Neuronal stem cell (in vitro differentiated cells): ENCODE measurements at regions not wholly inside any gene's neighbourhood (a gene's known extent, or its start where the extent isn't known, plus 50 kb on each side); places are given as distances from the start of the nearest gene placed in this dataset.
"Not testable (repeated sequence)": the region's sequence is repeated elsewhere in the genome, so short reads cannot be mapped to it uniquely, and the experiment has no call there.

Experiments used
- DNase-seq: peaks from one replicate; pipeline ENCODE4 v3.0.0-alpha.2; 2013; ENCODE audit warnings: low spot score
- H2AFZ ChIP-seq: one replicate; pipeline ENCODE4 v1.6.1; 2013; ENCODE audit warnings: mild to moderate bottlenecking, low read length, inconsistent platforms
- H2AK5ac ChIP-seq: 2 replicates; pipeline ENCODE4 v1.6.1; 2013; ENCODE audit warnings: low read depth, mild to moderate bottlenecking, inconsistent platforms, low read length, moderate library complexity, mixed read lengths
- H2BK120ac ChIP-seq: 2 replicates; pipeline ENCODE4 v1.6.1; 2013; ENCODE audit warnings: low read depth, mild to moderate bottlenecking, inconsistent platforms, low read length, moderate library complexity, mixed read lengths
- H2BK12ac ChIP-seq: one replicate; pipeline ENCODE4 v1.6.1; 2013; ENCODE audit warnings: low read length, inconsistent platforms
- H2BK15ac ChIP-seq: 2 replicates; pipeline ENCODE4 v1.6.1; 2013; ENCODE audit warnings: mild to moderate bottlenecking, low read length, inconsistent platforms, mixed read lengths
- H2BK5ac ChIP-seq: one replicate; pipeline ENCODE4 v1.6.1; 2013; ENCODE audit warnings: inconsistent platforms, mild to moderate bottlenecking, low read length, moderate library complexity
- H3K14ac ChIP-seq: one replicate; pipeline ENCODE4 v1.6.1; 2013; ENCODE audit warnings: low read length, inconsistent platforms
- H3K18ac ChIP-seq: 2 replicates; pipeline ENCODE4 v1.6.1; 2013; ENCODE audit warnings: low read length, inconsistent platforms
- H3K23ac ChIP-seq: 2 replicates; pipeline ENCODE4 v1.6.1; 2013; ENCODE audit warnings: low read depth, mild to moderate bottlenecking, mixed read lengths, low read length, inconsistent platforms; ENCODE audit not compliant: poor library complexity
- H3K27ac ChIP-seq: replicated peaks from 3 replicates; pipeline ENCODE4 v1.5.1; 2013; ENCODE audit warnings: low read length, inconsistent platforms
- H3K27me3 ChIP-seq, 3 experiments: 2 replicates each; pipeline ENCODE4 v1.6.1; 2013; ENCODE audit warnings: low read length in 3 of 3, mild to moderate bottlenecking in 2 of 3, inconsistent platforms in 1 of 3, low read depth in 1 of 3, mixed read lengths in 1 of 3, moderate library complexity in 1 of 3; ENCODE audit not compliant: control insufficient read depth in 3 of 3, insufficient read depth in 3 of 3
- H3K36me3 ChIP-seq, 2 donors: replicated peaks in 1 of 2; 2 replicates each; pipeline ENCODE4 v1.6.1; 2013; ENCODE audit warnings: low read length in 2 of 2; ENCODE audit not compliant: control insufficient read depth in 2 of 2, insufficient read depth in 2 of 2
- H3K4ac ChIP-seq: 2 replicates; pipeline ENCODE4 v1.6.1; 2013; ENCODE audit warnings: inconsistent platforms, mild to moderate bottlenecking, low read length, moderate library complexity
- H3K4me1 ChIP-seq, 2 donors: 1 replicate in 1 of 2; 2 replicates in 1 of 2; pipeline ENCODE4 v1.6.1; 2013; ENCODE audit warnings: low read length in 2 of 2, low read depth in 1 of 2; ENCODE audit not compliant: control insufficient read depth in 2 of 2, insufficient read depth in 1 of 2
- H3K4me2 ChIP-seq: one replicate; pipeline ENCODE4 v1.6.1; 2013; ENCODE audit warnings: mild to moderate bottlenecking, low read length, inconsistent platforms; ENCODE audit not compliant: insufficient read depth, poor library complexity, severe bottlenecking
- H3K4me3 ChIP-seq, 2 donors: 2 replicates each; pipeline ENCODE4 v1.5.1; 2013; ENCODE audit warnings: low read length in 2 of 2, mild to moderate bottlenecking in 2 of 2, inconsistent platforms in 1 of 2, moderate library complexity in 1 of 2
- H3K79me1 ChIP-seq: one replicate; pipeline ENCODE4 v1.6.1; 2013; ENCODE audit warnings: low read depth, mild to moderate bottlenecking, inconsistent platforms, low read length, moderate library complexity
- H3K9ac ChIP-seq: one replicate; pipeline ENCODE4 v1.6.1; 2013; ENCODE audit warnings: mild to moderate bottlenecking, low read depth, low read length, inconsistent platforms; ENCODE audit not compliant: poor library complexity
- H3K9me3 ChIP-seq, 2 donors: replicated peaks in 1 of 2; 2 replicates each; pipeline versions ENCODE3 to v1.6.1; 2013; ENCODE audit warnings: low read length in 2 of 2, mild to moderate bottlenecking in 2 of 2, inconsistent platforms in 1 of 2, low read depth in 1 of 2, mixed read lengths in 1 of 2, moderate library complexity in 1 of 2; ENCODE audit not compliant: control insufficient read depth in 2 of 2, insufficient read depth in 1 of 2
- H4K8ac ChIP-seq: one replicate; pipeline ENCODE4 v1.6.1; 2013; ENCODE audit warnings: low read depth, mild to moderate bottlenecking, inconsistent platforms, low read length, moderate library complexity
- H4K91ac ChIP-seq: one replicate; pipeline ENCODE4 v1.6.1; 2013; ENCODE audit warnings: low read length, low read depth, mild to moderate bottlenecking, inconsistent platforms; ENCODE audit not compliant: poor library complexity
- WGBS, 2 donors: extraction: QIAGEN DNeasy Blood & Tissue Kit; methylation state at CpG; one replicate each; pipeline ENCODE4 v1.1.7; 2013; ENCODE audit warnings: missing lambda C conversion rate in 2 of 2, mixed read lengths in 1 of 2; ENCODE audit not compliant: insufficient read length in 2 of 2, insufficient replicate concordance in 1 of 2; ENCODE audit errors: extremely low coverage in 2 of 2; 5-methylcytosine and 5-hydroxymethylcytosine counted together

DNA sequence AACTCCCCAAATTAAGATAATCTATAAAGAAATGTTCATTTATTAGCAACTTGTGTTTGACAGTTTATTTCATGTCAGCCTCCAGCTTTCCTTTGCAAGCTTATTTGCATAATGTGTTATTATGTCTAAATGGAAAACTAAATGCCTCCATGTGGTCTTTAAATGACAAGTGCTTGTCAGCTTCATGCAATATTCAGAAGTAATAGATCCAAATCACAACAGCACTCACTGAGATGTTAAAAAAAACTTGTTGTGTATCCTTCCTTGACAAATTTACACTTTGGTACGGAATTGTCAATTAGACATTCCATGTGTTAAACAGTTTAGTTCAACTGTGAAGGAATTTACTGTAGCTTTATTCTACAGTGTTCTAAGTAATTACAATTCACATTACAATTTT is 124.4 kb upstream of the PTBP2 start:
- H3K9ac ChIP-seq, result no peak overlapping the region
- no peak overlapping the region for H2BK12ac ChIP-seq
- H4K91ac ChIP-seq, result no peak overlapping the region
- no peak overlapping the region for H3K23ac ChIP-seq
- WGBS, 2 donors, result no CpG with 5 or more reads among the region's 1 CpG
- no peak overlapping the region for H2AK5ac ChIP-seq
- H2BK15ac ChIP-seq, result no peak overlapping the region
- no peak for DNase-seq
- no peaks in the 10 kb centered on the region for H3K79me1 ChIP-seq
- H3K27me3 ChIP-seq, result no peaks in the 10 kb centered on the region
- no peak overlapping the region for H3K27ac ChIP-seq
- no peak overlapping the region for H2BK5ac ChIP-seq
- no peak overlapping the region for H3K4me2 ChIP-seq
- no peak overlapping the region for H4K8ac ChIP-seq
- no peak overlapping the region for H3K4ac ChIP-seq
- H3K4me3 ChIP-seq, result no peak overlapping the region
- H3K36me3 ChIP-seq, result no peaks in the 10 kb centered on the region
- H3K9me3 ChIP-seq, result peaks cover 0 to 9% of the 10 kb centered on the region in 2 donors
- peak overlapping the region; percentile 17 for H2AFZ ChIP-seq
- no peak overlapping the region for H2BK120ac ChIP-seq
- no peak overlapping the region for H3K14ac ChIP-seq
- H3K18ac ChIP-seq, result no peak overlapping the region
- peaks cover 7 to 26% of the 10 kb centered on the region in 2 donors for H3K4me1 ChIP-seq

DNA sequence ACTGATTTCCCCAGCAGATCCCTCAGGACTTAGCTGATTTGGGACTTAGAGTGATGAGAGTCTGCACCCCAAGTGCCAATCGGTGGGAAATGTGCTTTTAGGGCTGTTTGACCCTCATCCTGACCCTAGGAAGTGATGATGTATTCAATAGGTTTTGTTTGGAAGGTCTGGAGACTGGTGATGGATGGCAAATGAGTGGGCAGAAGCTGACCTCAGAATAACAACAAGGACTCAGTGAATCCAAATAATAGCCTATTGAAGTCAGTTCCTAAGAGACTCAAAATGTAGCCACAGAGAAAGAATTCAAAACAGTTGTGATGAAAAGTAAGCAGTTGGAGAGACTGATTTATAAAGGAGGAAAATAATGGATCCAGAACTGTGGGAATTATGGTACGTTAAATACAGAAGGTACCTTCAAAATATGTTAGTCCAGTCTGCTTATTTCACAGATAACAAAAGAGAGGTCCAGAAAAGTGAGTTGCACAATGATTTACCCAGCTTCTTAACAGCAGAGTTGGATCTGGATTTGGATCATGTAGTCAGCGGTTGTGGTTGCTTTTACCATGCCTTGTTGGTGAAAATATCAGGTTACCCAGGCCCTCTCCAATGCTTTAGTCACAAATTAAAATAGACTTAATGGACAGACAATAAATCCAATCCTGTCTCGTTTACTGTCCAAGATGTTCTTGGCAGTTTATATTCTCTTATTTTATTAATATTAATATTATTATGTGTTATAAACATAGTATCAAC is 123.0 kb upstream of the PTBP2 start:
- no peak overlapping the region for H4K91ac ChIP-seq
- H3K14ac ChIP-seq, result no peak overlapping the region
- H2BK15ac ChIP-seq, result no peak overlapping the region
- no peak overlapping the region for H3K4me2 ChIP-seq
- no peak overlapping the region for H2BK5ac ChIP-seq
- H3K18ac ChIP-seq, result no peak overlapping the region
- H2BK120ac ChIP-seq, result no peak overlapping the region
- peaks cover 0 to 2% of the 10 kb centered on the region in 2 donors for H3K9me3 ChIP-seq
- no peaks in the 10 kb centered on the region for H3K36me3 ChIP-seq
- no peak overlapping the region for H2AK5ac ChIP-seq
- H2AFZ ChIP-seq, result peak overlapping the region; percentile 67
- no peak for DNase-seq
- WGBS, 2 donors, result no CpG with 5 or more reads among the region's 4 CpGs
- peaks cover 7 to 26% of the 10 kb centered on the region in 2 donors for H3K4me1 ChIP-seq
- no peak overlapping the region for H3K4ac ChIP-seq
- no peaks in the 10 kb centered on the region for H3K79me1 ChIP-seq
- peak overlapping the region; percentile 56 for H3K27ac ChIP-seq
- no peak overlapping the region for H2BK12ac ChIP-seq
- H3K23ac ChIP-seq, result no peak overlapping the region
- H4K8ac ChIP-seq, result no peak overlapping the region
- H3K4me3 ChIP-seq, result no peak overlapping the region
- H3K9ac ChIP-seq, result no peak overlapping the region
- H3K27me3 ChIP-seq, result no peaks in the 10 kb centered on the region

DNA sequence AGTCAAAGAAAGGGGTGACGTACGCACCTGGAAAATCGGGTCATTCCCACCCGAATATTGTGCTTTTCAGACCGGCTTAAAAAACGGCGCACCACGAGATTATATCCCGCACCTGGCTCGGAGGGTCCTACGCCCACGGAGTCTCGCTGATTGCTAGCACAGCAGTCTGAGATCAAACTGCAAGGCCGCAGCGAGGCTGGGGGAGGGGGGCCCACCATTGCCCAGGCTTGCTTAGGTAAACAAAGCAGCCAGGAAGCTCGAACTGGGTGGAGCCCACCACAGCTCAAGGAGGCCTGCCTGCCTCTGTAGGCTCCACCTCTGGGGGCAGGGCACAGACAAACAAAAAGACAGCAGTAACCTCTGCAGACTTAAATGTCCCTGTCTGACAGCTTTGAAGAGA is 117.0 kb upstream of the PTBP2 start:
- not testable (repeated sequence) for H2BK15ac ChIP-seq, H2AK5ac ChIP-seq, H2BK12ac ChIP-seq, H2BK5ac ChIP-seq, H3K4me3 ChIP-seq, H3K23ac ChIP-seq, H3K9me3 ChIP-seq, H3K4me1 ChIP-seq, H4K8ac ChIP-seq, H2BK120ac ChIP-seq, H3K14ac ChIP-seq, H3K27ac ChIP-seq, H3K36me3 ChIP-seq, H3K27me3 ChIP-seq, H2AFZ ChIP-seq, H4K91ac ChIP-seq, H3K4me2 ChIP-seq, H3K18ac ChIP-seq, H3K9ac ChIP-seq, H3K4ac ChIP-seq, H3K79me1 ChIP-seq, DNase-seq
- WGBS, 2 donors, result no CpG with 5 or more reads among the region's 16 CpGs

DNA sequence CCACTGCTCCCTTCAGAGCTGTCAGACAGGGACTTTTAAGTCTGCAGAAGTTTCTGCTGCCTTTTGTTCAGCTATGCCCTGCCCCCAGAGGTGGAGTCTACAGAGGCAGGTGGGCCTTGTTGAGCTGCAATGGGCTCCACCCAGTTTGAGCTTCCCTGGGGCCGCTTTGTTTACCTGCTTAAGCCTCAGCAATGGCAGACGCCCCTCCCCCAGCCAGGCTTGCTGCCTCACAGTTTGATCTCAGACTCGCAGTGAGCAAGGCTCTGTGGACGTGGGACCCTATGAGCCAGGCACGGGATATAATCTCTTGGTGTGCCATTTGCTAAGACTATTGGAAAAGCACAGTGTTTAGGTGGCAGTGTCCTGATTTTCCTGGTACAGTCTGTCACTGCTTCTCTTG is 104.2 kb upstream of the PTBP2 start:
- not testable (repeated sequence) for H3K9ac ChIP-seq, H3K27me3 ChIP-seq, H2BK120ac ChIP-seq, H3K4ac ChIP-seq, H3K36me3 ChIP-seq, H3K4me2 ChIP-seq, H2BK5ac ChIP-seq, H3K79me1 ChIP-seq, H3K18ac ChIP-seq, H3K4me3 ChIP-seq, H2AK5ac ChIP-seq, H2AFZ ChIP-seq, H3K4me1 ChIP-seq, H2BK12ac ChIP-seq, DNase-seq, H4K8ac ChIP-seq, H4K91ac ChIP-seq, H3K27ac ChIP-seq, H3K23ac ChIP-seq, H2BK15ac ChIP-seq
- Histone ChIP-seq H3K14ac (peak overlapping the region; percentile 17), H3K9me3 (peaks cover 0 to 15% of the 10 kb centered on the region in 2 donors)
- no CpG with 5 or more reads among the region's 5 CpGs for WGBS, 2 donors
